PC-3 (cell line): ENCODE measurements at regions not wholly inside any gene's neighbourhood (a gene's known extent, or its start where the extent isn't known, plus 50 kb on each side); places are given as distances from the start of the nearest gene placed in this dataset.

Source experiments
- ATAC-seq: fragments of 200-7000 bp; cut with Tn5 transposase; 2 replicates; pipeline ENCODE4 v1.9.1; 2020; ENCODE audit warnings: mild to moderate bottlenecking, moderate library complexity
- BruUV-seq: library from RNA; stranded (reverse); fragments of 400-500 nt; replicated peaks from 2 replicates; lab custom pipeline; 2021; lab: Mats Ljungman, UMichigan
- CTCF ChIA-PET: fragments of 300-600 bp; sonication (Branson Sonifier 250); formaldehyde crosslinking; loops from one replicate; lab custom pipeline; 2022; ENCODE audit warnings: antibody characterized with exemption; lab: Charles Lee
- POLR2A ChIA-PET: fragments of 300-600 bp; sonication (Branson Sonifier 250); formaldehyde crosslinking; loops from one replicate; lab custom pipeline; 2022; ENCODE audit warnings: antibody characterized with exemption; ENCODE audit not compliant: unreplicated experiment; lab: Charles Lee
- DNase-seq: peaks from one replicate; pipeline ENCODE4 v3.0.0-alpha.2; 2015
- H2AFZ ChIP-seq: fragments of 300-600 bp; sonication (generic); 2 replicates; pipeline ENCODE4 v1.6.0; 2016; ENCODE audit warnings: antibody characterized with exemption, low read length
- H3F3A ChIP-seq: fragments of 300-600 bp; sonication (generic); one replicate; pipeline ENCODE4 v1.6.0; 2017; ENCODE audit warnings: antibody characterized with exemption, low read length, control low read depth, mild to moderate bottlenecking; ENCODE audit not compliant: unreplicated experiment
- H3K27ac ChIP-seq: fragments of 300-600 bp; sonication (generic); 2 replicates; pipeline ENCODE4 v1.5.1; 2016; ENCODE audit warnings: mild to moderate bottlenecking, low read length
- H3K27me3 ChIP-seq: fragments of 300-600 bp; sonication (generic); 2 replicates; pipeline ENCODE4 v1.6.1; 2016; ENCODE audit warnings: low read length, mixed read lengths
- H3K36me3 ChIP-seq: fragments of 300-600 bp; sonication (generic); 2 replicates; pipeline ENCODE4 v1.6.1; 2016; ENCODE audit warnings: low read depth, mixed run types, low read length, mixed read lengths
- H3K4me1 ChIP-seq: fragments of 300-600 bp; sonication (generic); 2 replicates; pipeline ENCODE4 v1.5.1; 2016; ENCODE audit warnings: low read length; ENCODE audit not compliant: insufficient read depth
- H3K4me2 ChIP-seq: fragments of 300-600 bp; sonication (generic); 2 replicates; pipeline ENCODE4 v1.6.0; 2016; ENCODE audit warnings: low read length
- H3K4me3 ChIP-seq: fragments of 300-600 bp; sonication (generic); 2 replicates; pipeline ENCODE4 v1.5.1; 2016; ENCODE audit warnings: mild to moderate bottlenecking, low read length, mixed read lengths
- H3K79me2 ChIP-seq: fragments of 300-600 bp; sonication (generic); 2 replicates; pipeline ENCODE4 v1.6.1; 2017; ENCODE audit warnings: low read length, mixed read lengths
- H3K9ac ChIP-seq: fragments of 300-600 bp; sonication (generic); 2 replicates; pipeline ENCODE4 v1.6.0; 2016; ENCODE audit warnings: mild to moderate bottlenecking, low read length
- H3K9me2 ChIP-seq: fragments of 300-600 bp; sonication (generic); replicated peaks from 2 replicates; pipeline ENCODE4 v1.6.1; 2016; ENCODE audit warnings: mixed run types, low read length, mixed read lengths
- H3K9me3 ChIP-seq: fragments of 300-600 bp; sonication (generic); 2 replicates; pipeline ENCODE4 v1.6.1; 2016; ENCODE audit warnings: low read length, mixed read lengths
- H4K20me1 ChIP-seq: fragments of 300-600 bp; sonication (generic); 2 replicates; pipeline ENCODE4 v1.6.1; 2016; ENCODE audit warnings: low read length, mixed read lengths
- CTCF ChIP-seq: fragments of 300-600 bp; sonication (generic); conservative IDR thresholded peaks from 2 replicates; pipeline ENCODE4 v1.5.1; 2017; ENCODE audit warnings: antibody characterized with exemption, low read depth, mild to moderate bottlenecking, low read length
- EZH2 ChIP-seq: fragments of 300-600 bp; sonication (generic); IDR thresholded peaks from one replicate; pipeline ENCODE4 v1.6.1; 2017; ENCODE audit warnings: antibody characterized with exemption, mild to moderate bottlenecking, low read length; ENCODE audit not compliant: unreplicated experiment
- EZH2phosphoT487 ChIP-seq: fragments of 300-600 bp; sonication (generic); IDR thresholded peaks from 2 replicates; pipeline ENCODE4 v1.6.1; 2018; ENCODE audit warnings: mild to moderate bottlenecking, antibody characterized with exemption, low read length, borderline replicate concordance
- intact Hi-C: fragments of 100-400 bp; cut with micrococcal nuclease; formaldehyde crosslinking; loops from 2 replicates; pipeline ENCODE4 v1.9.0; 2023

GRCh38 chr6:139474145-139475108 lies 100.0 kb upstream of the CITED2 start:
- CTCF ChIA-PET: no interaction called here
- intact Hi-C loops: no loop called here
- DNase-seq (no peak), ATAC-seq (no peak)
- H2AFZ ChIP-seq: no peak overlapping the region
- no peaks in the 10 kb centered on the region for H3K27me3 ChIP-seq
- H3K4me3 ChIP-seq: no peak overlapping the region
- H3K9ac ChIP-seq: no peak overlapping the region
- H3F3A ChIP-seq: no peaks in the 10 kb centered on the region
- no peak for TF ChIP-seq EZH2
- no peak for TF ChIP-seq EZH2phosphoT487
- TF ChIP-seq CTCF: no peak
- H3K4me2 ChIP-seq: no peak overlapping the region
- no peaks in the 10 kb centered on the region for H3K9me3 ChIP-seq
- no TSS peak for BruUV-seq
- no peaks in the 10 kb centered on the region for H4K20me1 ChIP-seq
- no peaks in the 10 kb centered on the region for H3K79me2 ChIP-seq
- POLR2A ChIA-PET: no interaction called here
- no peaks in the 10 kb centered on the region for H3K36me3 ChIP-seq
- H3K9me2 ChIP-seq: no peaks in the 10 kb centered on the region
- no peak overlapping the region for H3K27ac ChIP-seq
- H3K4me1 ChIP-seq: no peaks in the 10 kb centered on the region

- Histone ChIP-seq H3K4me2 (no peak overlapping the region), H3K4me3 (no peak overlapping the region)
- POLR2A ChIA-PET: no interaction called here
These were observed 99.3 kb upstream of the CITED2 start for GRCh38 chr6:139473731-139474130.

More at GRCh38 chr6:139473731-139474130, 99.3 kb upstream of the CITED2 start:
- H4K20me1 ChIP-seq: no peaks in the 10 kb centered on the region
- ATAC-seq (no peak), DNase-seq (no peak)
- no peaks in the 10 kb centered on the region for H3K27me3 ChIP-seq
- CTCF ChIA-PET: no interaction called here
- H3F3A ChIP-seq: no peaks in the 10 kb centered on the region
- no peak overlapping the region for H2AFZ ChIP-seq
- no peaks in the 10 kb centered on the region for H3K36me3 ChIP-seq
- intact Hi-C loops: no loop called here
- no peaks in the 10 kb centered on the region for H3K9me2 ChIP-seq
- H3K4me1 ChIP-seq: no peaks in the 10 kb centered on the region
- no peak overlapping the region for H3K9ac ChIP-seq
- no peak overlapping the region for H3K27ac ChIP-seq
- BruUV-seq: no TSS peak
- no peaks in the 10 kb centered on the region for H3K79me2 ChIP-seq
- H3K9me3 ChIP-seq: no peaks in the 10 kb centered on the region
- TF ChIP-seq CTCF: no peak
